Smooth muscle cell (in vitro differentiated cells): ENCODE measurements at regions not wholly inside any gene's neighbourhood (a gene's known extent, or its start where the extent isn't known, plus 50 kb on each side); places are given as distances from the start of the nearest gene placed in this dataset.

ENCODE experiments used
- DNase-seq: peaks from one replicate; lab custom pipeline; 2025; ENCODE audit not compliant: unreplicated experiment; lab: John Stamatoyannopoulos, UW
- H2AFZ ChIP-seq: fragments of 200-600 bp; sonication (generic); 2 replicates; pipeline ENCODE4 v1.6.0; 2016; ENCODE audit warnings: antibody characterized with exemption, low read depth, mild to moderate bottlenecking
- H3F3A ChIP-seq: fragments of 200-600 bp; sonication (generic); 2 replicates; pipeline ENCODE4 v1.6.0; 2017; ENCODE audit warnings: antibody characterized with exemption, low read depth
- H3K27ac ChIP-seq: fragments of 200-600 bp; sonication (generic); 2 replicates; pipeline ENCODE4 v1.5.1; 2016; ENCODE audit warnings: low read depth, mild to moderate bottlenecking
- H3K27me3 ChIP-seq: fragments of 200-600 bp; sonication (generic); 2 replicates; pipeline ENCODE4 v1.6.1; 2016; ENCODE audit warnings: low read depth, mild to moderate bottlenecking
- H3K36me3 ChIP-seq: fragments of 200-600 bp; sonication (generic); 2 replicates; pipeline ENCODE4 v1.5.1; 2016; ENCODE audit warnings: low read depth
- H3K4me1 ChIP-seq: fragments of 200-600 bp; sonication (generic); 2 replicates; pipeline ENCODE4 v1.5.1; 2016; ENCODE audit warnings: low read depth
- H3K4me2 ChIP-seq: fragments of 200-600 bp; sonication (generic); 2 replicates; pipeline ENCODE4 v1.6.0; 2016; ENCODE audit warnings: mild to moderate bottlenecking
- H3K4me3 ChIP-seq: fragments of 200-600 bp; sonication (generic); 2 replicates; pipeline ENCODE4 v1.5.1; 2016; ENCODE audit warnings: mild to moderate bottlenecking
- H3K79me2 ChIP-seq: fragments of 200-600 bp; sonication (generic); 2 replicates; pipeline ENCODE4 v1.6.0; 2016; ENCODE audit warnings: low read depth, mild to moderate bottlenecking
- H3K9ac ChIP-seq: fragments of 200-600 bp; sonication (generic); 2 replicates; pipeline ENCODE4 v1.6.0; 2016; ENCODE audit warnings: low read depth
- H3K9me3 ChIP-seq: fragments of 200-600 bp; sonication (generic); replicated peaks from 2 replicates; pipeline ENCODE4 v1.5.1; 2016; ENCODE audit warnings: low read depth
- H4K20me1 ChIP-seq: fragments of 200-600 bp; sonication (generic); 2 replicates; pipeline ENCODE4 v1.6.0; 2016; ENCODE audit warnings: low read depth
- WGBS: methylation state at CpG from one replicate; pipeline ENCODE4 v1.1.7; 2016; ENCODE audit warnings: low lambda C conversion rate; 5-methylcytosine and 5-hydroxymethylcytosine counted together
- TF ChIP-seq, protein P1 (sequence below): fragments of 200-600 bp; sonication (generic); IDR thresholded peaks from 2 replicates; pipeline ENCODE4 v1.5.1; 2017; ENCODE audit warnings: borderline replicate concordance, mild to moderate bottlenecking, antibody characterized with exemption; ENCODE audit not compliant: insufficient read depth, poor library complexity, severe bottlenecking

DNA sequence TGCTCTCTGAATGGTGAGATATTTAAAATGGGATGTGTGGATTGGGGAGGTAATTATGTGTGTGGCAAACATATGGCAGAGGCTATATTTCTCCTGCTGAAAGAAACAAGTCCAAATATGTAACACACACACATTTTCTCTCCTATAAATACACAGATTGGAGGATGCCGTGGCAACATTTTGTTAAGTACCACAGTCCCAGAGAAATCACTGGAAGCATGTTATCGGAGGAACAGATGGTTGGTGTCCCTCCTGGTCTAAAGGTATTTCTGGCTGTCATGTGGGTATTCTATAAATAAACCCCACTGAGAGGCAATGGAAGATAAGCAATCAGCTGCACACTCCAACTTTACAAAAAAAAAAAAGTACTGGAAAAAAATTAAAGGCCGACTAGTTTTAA, 528.3 kb upstream of the BOD1L1 start:
- WGBS = 91% methylated on average over 3 of the region's 3 CpGs
- Histone ChIP-seq H3K36me3 (no peaks in the 10 kb centered on the region), H3K9me3 (no peaks in the 10 kb centered on the region), H3K79me2 (no peaks in the 10 kb centered on the region), H3K27ac (no peak overlapping the region), H3F3A (no peaks in the 10 kb centered on the region), H3K9ac (no peak overlapping the region), H3K4me3 (no peak overlapping the region), H3K4me1 (no peaks in the 10 kb centered on the region), H3K27me3 (peaks cover 4% of the 10 kb centered on the region), H2AFZ (no peak overlapping the region), H4K20me1 (no peaks in the 10 kb centered on the region), H3K4me2 (no peak overlapping the region)
- TF ChIP-seq, protein P1, sequence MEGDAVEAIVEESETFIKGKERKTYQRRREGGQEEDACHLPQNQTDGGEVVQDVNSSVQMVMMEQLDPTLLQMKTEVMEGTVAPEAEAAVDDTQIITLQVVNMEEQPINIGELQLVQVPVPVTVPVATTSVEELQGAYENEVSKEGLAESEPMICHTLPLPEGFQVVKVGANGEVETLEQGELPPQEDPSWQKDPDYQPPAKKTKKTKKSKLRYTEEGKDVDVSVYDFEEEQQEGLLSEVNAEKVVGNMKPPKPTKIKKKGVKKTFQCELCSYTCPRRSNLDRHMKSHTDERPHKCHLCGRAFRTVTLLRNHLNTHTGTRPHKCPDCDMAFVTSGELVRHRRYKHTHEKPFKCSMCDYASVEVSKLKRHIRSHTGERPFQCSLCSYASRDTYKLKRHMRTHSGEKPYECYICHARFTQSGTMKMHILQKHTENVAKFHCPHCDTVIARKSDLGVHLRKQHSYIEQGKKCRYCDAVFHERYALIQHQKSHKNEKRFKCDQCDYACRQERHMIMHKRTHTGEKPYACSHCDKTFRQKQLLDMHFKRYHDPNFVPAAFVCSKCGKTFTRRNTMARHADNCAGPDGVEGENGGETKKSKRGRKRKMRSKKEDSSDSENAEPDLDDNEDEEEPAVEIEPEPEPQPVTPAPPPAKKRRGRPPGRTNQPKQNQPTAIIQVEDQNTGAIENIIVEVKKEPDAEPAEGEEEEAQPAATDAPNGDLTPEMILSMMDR = no peak
- DNase-seq = no peak

DNA sequence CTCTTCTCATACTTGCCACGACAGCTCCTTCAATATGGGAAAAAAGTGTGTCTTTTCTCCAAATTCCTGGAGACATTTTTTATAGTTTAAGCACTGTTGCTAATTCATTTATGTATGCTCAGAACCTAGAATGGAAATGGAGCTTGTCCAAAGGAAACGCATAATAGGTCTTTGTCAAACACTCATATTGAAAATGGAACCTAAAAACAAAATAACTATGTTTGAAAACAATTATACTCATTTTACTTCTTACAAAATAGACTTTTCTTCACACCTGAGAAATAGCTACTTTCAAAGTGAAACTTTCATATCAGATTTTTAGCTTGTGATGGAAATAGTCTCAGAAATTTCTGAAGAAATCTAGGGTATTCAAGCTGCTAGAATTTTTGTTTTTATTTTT, 529.7 kb upstream of the BOD1L1 start:
- no peaks in the 10 kb centered on the region for H4K20me1 ChIP-seq
- H3K9me3 ChIP-seq = no peaks in the 10 kb centered on the region
- no peaks in the 10 kb centered on the region for H3F3A ChIP-seq
- H2AFZ ChIP-seq = no peak overlapping the region
- H3K4me1 ChIP-seq = no peaks in the 10 kb centered on the region
- no peak overlapping the region for H3K9ac ChIP-seq
- whole genome bisulfite sequencing = 98% methylated on average over 2 of the region's 2 CpGs
- no peaks in the 10 kb centered on the region for H3K79me2 ChIP-seq
- no peaks in the 10 kb centered on the region for H3K36me3 ChIP-seq
- no peak overlapping the region for H3K27ac ChIP-seq
- H3K4me2 ChIP-seq = no peak overlapping the region
- no peak overlapping the region for H3K4me3 ChIP-seq
- no peak for DNase-seq
- TF ChIP-seq, protein P1 = no peak
- H3K27me3 ChIP-seq = peaks cover 4% of the 10 kb centered on the region

DNA sequence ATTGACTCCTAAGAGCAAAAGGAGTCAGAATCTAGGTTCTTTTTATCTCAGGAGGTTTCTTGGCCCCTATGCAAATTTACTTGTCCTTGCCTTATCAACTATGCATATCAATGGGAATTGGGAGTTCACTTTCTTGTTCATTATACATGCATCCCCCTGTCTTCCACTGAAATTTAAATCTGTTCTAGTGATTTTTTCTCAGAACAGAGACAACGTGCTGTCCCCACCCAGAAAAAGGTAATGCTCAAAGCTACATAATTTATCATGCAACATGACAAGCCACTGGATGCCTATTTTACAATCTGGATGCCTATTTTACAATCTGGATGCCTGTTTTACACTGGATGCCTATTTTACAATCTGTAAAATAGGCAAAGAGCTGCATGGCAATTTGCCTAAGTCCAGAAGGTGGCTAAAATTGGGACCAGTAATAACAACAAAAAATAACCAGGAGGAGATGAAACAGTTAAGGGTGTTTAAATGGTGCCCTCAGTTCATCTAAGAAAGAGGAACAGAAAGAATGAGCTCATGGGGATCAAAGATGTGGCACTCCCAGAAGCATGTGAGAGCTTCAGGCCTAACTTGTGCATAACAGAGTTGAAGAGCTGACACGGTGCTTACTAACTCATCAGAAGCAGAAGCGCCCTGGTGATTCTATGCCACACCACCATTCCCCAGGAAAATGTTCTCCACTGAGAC, 537.8 kb upstream of the BOD1L1 start:
- Histone ChIP-seq H3K9me3 (no peaks in the 10 kb centered on the region), H2AFZ (no peak overlapping the region), H3K27me3 (no peaks in the 10 kb centered on the region), H3K4me3 (no peak overlapping the region), H3K27ac (no peak overlapping the region), H3K9ac (no peak overlapping the region), H3K36me3 (no peaks in the 10 kb centered on the region), H4K20me1 (no peaks in the 10 kb centered on the region), H3K4me1 (no peaks in the 10 kb centered on the region), H3F3A (no peaks in the 10 kb centered on the region), H3K4me2 (no peak overlapping the region), H3K79me2 (no peaks in the 10 kb centered on the region)
- 71% methylated on average over 3 of the region's 3 CpGs for WGBS
- TF ChIP-seq, protein P1 = no peak
- no peak for DNase-seq

DNA sequence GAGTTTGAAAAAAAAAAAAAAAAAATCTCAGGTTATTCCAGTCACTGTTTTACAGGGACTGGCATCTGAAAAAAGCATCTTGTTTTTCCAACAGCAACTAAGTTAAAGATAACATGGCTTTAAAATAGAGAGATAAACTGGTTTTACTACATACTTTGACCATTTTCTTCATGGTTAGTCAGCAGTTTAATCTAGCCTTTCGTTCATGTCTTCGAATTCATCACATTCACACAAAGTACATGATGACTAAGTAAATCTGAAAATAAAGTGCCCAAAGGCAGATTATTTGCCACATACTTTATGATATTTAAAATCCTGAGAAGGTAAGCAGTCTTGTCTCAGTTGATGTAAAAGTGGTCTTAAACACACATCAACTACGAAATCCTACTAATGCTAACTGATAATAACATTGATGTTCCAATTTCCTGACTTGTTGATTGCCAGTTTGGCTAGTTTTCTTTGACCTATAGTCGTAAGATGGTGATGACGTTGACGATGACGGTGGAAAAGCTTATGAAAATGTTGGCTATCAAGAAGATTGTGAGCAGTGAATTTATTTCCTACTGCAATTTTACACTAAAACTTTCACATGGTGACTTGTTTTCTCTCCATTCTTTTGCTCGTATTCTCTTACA, 540.5 kb upstream of the BOD1L1 start:
- no peak overlapping the region for H3K9ac ChIP-seq
- no peak overlapping the region for H3K27ac ChIP-seq
- no peak overlapping the region for H2AFZ ChIP-seq
- 28% methylated on average over 8 of the region's 8 CpGs for WGBS
- no peaks in the 10 kb centered on the region for H3K36me3 ChIP-seq
- no peaks in the 10 kb centered on the region for H3K79me2 ChIP-seq
- no peaks in the 10 kb centered on the region for H3K27me3 ChIP-seq
- no peak overlapping the region for H3K4me3 ChIP-seq
- no peaks in the 10 kb centered on the region for H3K4me1 ChIP-seq
- H3K9me3 ChIP-seq = no peaks in the 10 kb centered on the region
- H4K20me1 ChIP-seq = no peaks in the 10 kb centered on the region
- no peaks in the 10 kb centered on the region for H3F3A ChIP-seq
- H3K4me2 ChIP-seq = peak overlapping the region; percentile 37
- DNase-seq = no peak
- TF ChIP-seq, protein P1 = no peak
